ENCODE measurements at regions not wholly inside any gene's neighbourhood (a gene's known extent, or its start where the extent isn't known, plus 50 kb on each side); places are given as distances from the start of the nearest gene placed in this dataset.

DNA sequence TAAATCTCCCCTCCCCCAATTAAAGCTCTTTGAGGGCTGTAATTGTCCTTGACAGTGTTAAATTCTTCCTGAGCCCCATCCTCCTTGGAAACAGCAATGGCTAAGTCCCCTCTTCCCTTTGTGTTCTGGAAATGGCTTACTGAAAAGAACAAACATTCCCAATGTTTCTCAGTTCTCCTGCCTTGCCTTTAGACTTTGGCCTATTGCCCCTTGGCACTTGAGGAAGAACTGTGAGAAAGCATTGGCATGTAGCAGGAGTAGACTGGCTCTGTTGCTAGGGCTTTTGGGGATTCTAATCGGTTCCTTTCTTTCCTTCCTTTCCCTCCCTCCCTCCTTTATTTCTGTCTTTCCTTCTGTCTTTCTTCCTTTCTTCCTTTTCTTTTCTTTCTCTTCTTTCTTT, 463.3 kb upstream of the PODXL start:
- Mint-ChIP-seq H3K27ac (no peak overlapping the region), H3K9me3 (peaks cover 9% of the 10 kb centered on the region), H3K36me3 (ENCODE audit: low read depth) (no peaks in the 10 kb centered on the region), H3K4me1 (no peaks in the 10 kb centered on the region), H3K4me3 (no peak overlapping the region), H3K27me3 (ENCODE audit: low read depth) (no peaks in the 10 kb centered on the region)
- TF ChIP-seq, protein P1, sequence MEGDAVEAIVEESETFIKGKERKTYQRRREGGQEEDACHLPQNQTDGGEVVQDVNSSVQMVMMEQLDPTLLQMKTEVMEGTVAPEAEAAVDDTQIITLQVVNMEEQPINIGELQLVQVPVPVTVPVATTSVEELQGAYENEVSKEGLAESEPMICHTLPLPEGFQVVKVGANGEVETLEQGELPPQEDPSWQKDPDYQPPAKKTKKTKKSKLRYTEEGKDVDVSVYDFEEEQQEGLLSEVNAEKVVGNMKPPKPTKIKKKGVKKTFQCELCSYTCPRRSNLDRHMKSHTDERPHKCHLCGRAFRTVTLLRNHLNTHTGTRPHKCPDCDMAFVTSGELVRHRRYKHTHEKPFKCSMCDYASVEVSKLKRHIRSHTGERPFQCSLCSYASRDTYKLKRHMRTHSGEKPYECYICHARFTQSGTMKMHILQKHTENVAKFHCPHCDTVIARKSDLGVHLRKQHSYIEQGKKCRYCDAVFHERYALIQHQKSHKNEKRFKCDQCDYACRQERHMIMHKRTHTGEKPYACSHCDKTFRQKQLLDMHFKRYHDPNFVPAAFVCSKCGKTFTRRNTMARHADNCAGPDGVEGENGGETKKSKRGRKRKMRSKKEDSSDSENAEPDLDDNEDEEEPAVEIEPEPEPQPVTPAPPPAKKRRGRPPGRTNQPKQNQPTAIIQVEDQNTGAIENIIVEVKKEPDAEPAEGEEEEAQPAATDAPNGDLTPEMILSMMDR (IDR thresholded peaks at IDR 0.05; ENCODE audit: unreplicated experiment in 3 of 3): no peak

DNA sequence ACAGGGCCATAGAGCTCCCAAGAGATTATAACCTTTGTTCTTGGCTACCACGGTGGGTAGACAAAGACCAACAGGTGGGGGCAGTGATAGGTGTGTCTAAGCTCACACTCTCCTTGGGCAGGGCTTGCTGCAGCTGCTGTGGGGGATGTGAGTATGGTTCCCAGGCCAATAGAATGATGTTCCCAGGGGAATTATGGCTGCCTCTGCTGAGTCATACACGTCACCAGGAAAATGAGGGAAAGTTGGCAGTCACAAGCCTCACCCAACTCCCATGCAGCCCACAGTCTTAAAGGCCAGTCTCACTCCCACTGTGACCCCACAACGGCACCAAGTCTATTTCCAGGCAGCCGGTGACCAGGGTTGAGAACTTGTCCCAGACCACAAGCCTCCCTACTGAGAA, 453.4 kb upstream of the PODXL start:
- H3K27ac Mint-ChIP-seq: no peak overlapping the region
- H3K36me3 Mint-ChIP-seq (ENCODE audit: low read depth): no peaks in the 10 kb centered on the region
- peaks cover 38% of the 10 kb centered on the region for H3K9me3 Mint-ChIP-seq
- H3K4me1 Mint-ChIP-seq: peaks cover 2% of the 10 kb centered on the region
- peaks cover 10% of the 10 kb centered on the region for H3K27me3 Mint-ChIP-seq (ENCODE audit: low read depth)
- H3K4me3 Mint-ChIP-seq: no peak overlapping the region
- TF ChIP-seq, protein P1 (IDR thresholded peaks at IDR 0.05; ENCODE audit: unreplicated experiment in 3 of 3): no peak

GRCh38 chr7:132004529-132004928, 448.1 kb upstream of the PODXL start:
- Mint-ChIP-seq H3K4me1 (peaks cover 15% of the 10 kb centered on the region), H3K9me3 (peaks cover 21% of the 10 kb centered on the region), H3K27ac (no peak overlapping the region), H3K27me3 (ENCODE audit: low read depth) (peaks cover 7% of the 10 kb centered on the region), H3K4me3 (no peak overlapping the region), H3K36me3 (ENCODE audit: low read depth) (no peaks in the 10 kb centered on the region)
- TF ChIP-seq, protein P1 (IDR thresholded peaks at IDR 0.05; ENCODE audit: unreplicated experiment in 3 of 3): no peak

GRCh38 chr7:132002343-132002968, 446.0 kb upstream of the PODXL start:
- no peaks in the 10 kb centered on the region for H3K36me3 Mint-ChIP-seq (ENCODE audit: low read depth)
- peaks cover 3% of the 10 kb centered on the region for H3K27me3 Mint-ChIP-seq (ENCODE audit: low read depth)
- H3K27ac Mint-ChIP-seq: no peak overlapping the region
- H3K9me3 Mint-ChIP-seq: peaks cover 6% of the 10 kb centered on the region
- peaks cover 15% of the 10 kb centered on the region for H3K4me1 Mint-ChIP-seq
- H3K4me3 Mint-ChIP-seq: no peak overlapping the region
- TF ChIP-seq, protein P1 (IDR thresholded peaks at IDR 0.05; ENCODE audit: unreplicated experiment in 3 of 3): no peak

DNA sequence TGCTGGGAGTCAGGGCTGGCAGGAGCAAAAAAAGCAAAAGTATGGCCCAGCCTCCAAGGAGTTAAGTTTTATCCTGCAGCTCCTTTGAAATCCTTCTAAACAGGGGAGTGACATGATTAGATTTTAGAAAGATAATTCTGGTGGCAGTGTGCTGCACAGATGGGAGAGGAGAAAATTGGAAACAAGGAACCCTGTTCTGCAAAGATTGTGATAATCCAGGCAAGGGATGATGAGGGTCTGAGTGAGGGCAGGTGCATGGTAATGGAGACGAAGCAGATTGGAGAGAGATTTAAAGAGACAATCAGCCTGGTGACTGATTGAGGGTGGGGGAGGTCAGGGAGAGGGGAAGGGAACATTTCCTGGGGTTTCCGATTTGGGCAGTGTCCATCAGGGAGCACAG, 444.7 kb upstream of the PODXL start:
- peaks cover 15% of the 10 kb centered on the region for H3K4me1 Mint-ChIP-seq
- H3K36me3 Mint-ChIP-seq (ENCODE audit: low read depth): no peaks in the 10 kb centered on the region
- H3K9me3 Mint-ChIP-seq: no peaks in the 10 kb centered on the region
- H3K4me3 Mint-ChIP-seq: no peak overlapping the region
- H3K27me3 Mint-ChIP-seq (ENCODE audit: low read depth): peaks cover 3% of the 10 kb centered on the region
- TF ChIP-seq, protein P1 (IDR thresholded peaks at IDR 0.05; ENCODE audit: unreplicated experiment in 3 of 3): no peak
- H3K27ac Mint-ChIP-seq: no peak overlapping the region

DNA sequence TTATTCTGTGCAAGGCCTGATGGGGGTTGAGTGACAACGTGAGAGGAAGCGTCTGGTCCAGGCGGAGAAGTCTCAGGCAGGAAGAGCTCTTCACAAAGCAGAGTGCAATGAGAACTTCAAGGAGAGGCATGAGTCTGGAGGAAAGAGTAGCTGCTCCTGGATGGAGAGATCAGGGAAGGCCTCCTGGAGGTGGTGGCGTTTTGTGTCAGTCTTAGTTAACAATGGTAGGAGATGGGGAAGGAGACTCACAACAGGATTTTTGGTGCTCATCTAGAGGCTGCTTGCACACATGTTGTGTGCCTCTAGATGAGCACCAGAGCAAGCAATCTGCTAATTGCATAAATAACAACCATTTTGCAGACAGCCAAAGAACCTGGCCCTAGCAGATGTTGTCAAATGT, 442.8 kb upstream of the PODXL start:
- Mint-ChIP-seq H3K4me3 (no peak overlapping the region), H3K27ac (no peak overlapping the region), H3K9me3 (no peaks in the 10 kb centered on the region), H3K4me1 (peaks cover 7% of the 10 kb centered on the region), H3K27me3 (ENCODE audit: low read depth) (peaks cover 6% of the 10 kb centered on the region), H3K36me3 (ENCODE audit: low read depth) (no peaks in the 10 kb centered on the region)
- TF ChIP-seq, protein P1 (IDR thresholded peaks at IDR 0.05; ENCODE audit: unreplicated experiment in 3 of 3): no peak

Measured in nephron (organoid).